Hypothalamus (tissue), 51 donors: ENCODE measurements at regions not wholly inside any gene's neighbourhood (a gene's known extent, or its start where the extent isn't known, plus 50 kb on each side); places are given as distances from the start of the nearest gene placed in this dataset.
A peak's percentile ranks its signal among the peaks of the same experiment; 100 is the strongest.
"Not testable (repeated sequence)": the region's sequence is repeated elsewhere in the genome, so short reads cannot be mapped to it uniquely, and the experiment has no call there.

Experiments
- DNase-seq, 51 donors: peaks; one replicate each; lab custom pipeline; 2025; lab: John Stamatoyannopoulos, UW

DNA sequence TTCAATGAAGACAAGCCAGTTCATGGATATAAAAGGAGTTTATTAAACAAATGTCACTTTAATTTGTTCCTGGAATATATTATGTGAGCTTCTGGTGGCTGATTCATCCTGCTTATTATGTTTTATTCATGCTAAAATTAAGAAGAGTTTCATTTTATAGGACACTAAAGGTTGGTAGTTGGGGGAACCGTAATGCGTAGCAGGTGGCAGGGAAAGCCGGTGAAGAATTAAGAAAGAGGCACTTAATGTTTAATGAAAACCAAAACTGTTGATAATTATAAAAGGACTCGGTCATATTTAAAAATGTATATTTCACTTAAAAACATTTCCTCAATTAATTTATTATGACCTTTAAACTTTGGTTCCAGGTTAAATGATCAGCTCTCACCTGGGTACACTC, 94.3 kb downstream of the XKR3 start:
- not testable (repeated sequence) for DNase-seq

DNA sequence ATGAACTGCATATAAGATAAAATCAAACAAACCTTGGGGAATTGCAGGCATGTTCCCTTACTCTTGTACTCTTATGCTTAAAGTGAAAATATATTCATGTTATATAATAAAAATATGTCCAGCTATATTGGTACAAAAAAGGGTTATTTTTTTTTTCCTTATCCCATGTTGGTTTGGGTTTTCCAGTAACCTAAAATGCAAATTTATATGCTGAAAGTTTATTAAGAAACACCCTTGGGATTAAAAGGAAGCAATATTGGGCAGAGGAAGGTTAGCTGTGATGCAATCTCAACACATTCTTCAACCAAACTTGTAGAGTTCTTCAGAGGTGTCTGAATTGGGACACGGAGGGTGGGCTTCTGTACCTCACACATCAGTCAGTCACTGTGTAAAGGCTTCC, 97.7 kb downstream of the XKR3 start:
- DNase-seq: not testable (repeated sequence)

DNA sequence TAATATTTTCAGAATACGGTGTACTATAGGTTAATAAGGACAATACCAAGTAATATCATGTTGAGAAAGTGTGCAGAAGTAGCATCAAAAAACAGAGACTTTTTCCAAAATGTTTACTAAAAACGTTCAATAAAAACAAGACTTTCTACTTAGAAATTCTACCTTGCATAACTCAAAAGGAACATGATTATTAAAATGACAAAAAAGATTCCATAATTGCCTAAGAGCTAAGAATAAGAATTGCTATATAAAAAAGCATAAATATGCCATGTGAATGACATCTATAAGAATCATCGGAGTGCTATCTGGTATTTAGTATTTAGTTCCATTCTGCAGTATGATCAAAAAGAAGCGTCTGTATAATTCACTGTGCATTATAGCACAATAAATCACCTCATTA, 102.0 kb downstream of the XKR3 start:
- DNase-seq: not testable (repeated sequence)

DNA sequence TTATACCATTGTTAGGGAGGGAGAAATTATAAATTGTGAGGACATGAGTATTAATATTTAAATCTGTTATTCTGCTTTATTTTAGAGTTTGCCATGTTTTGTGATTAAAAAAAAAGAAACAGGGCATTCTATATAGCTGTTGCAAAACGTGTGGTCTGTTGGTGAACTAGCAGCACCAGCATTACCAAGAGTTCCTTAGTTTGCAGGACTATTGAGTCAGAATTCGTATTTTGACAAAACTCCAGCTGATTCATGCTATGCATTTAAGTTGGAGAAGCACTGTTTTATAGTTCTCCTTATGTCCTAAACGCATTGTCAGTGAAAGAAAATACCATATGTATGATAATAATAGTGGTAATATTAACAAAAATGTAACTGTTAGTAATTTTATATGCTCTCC, 102.6 kb downstream of the XKR3 start:
- DNase-seq: not testable (repeated sequence)

DNA sequence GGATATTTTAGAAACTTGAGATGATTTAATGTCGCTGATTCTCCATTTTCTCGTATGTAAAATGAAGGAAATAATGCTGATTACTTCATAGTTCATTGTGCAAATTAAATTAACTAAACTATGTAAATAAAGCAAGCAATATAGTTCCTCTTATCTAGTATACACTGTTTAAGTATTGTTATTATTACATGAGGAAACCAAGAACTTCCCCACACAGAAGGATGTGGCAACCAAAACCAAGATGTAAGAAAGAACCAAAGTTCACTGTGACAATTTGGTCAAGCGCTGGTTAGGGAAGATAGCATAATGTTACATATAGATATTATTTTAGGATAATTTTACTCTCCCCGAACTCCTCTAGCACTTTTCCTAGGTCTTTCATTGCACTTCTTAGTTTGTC, 103.2 kb downstream of the XKR3 start:
- no peak for DNase-seq

DNA sequence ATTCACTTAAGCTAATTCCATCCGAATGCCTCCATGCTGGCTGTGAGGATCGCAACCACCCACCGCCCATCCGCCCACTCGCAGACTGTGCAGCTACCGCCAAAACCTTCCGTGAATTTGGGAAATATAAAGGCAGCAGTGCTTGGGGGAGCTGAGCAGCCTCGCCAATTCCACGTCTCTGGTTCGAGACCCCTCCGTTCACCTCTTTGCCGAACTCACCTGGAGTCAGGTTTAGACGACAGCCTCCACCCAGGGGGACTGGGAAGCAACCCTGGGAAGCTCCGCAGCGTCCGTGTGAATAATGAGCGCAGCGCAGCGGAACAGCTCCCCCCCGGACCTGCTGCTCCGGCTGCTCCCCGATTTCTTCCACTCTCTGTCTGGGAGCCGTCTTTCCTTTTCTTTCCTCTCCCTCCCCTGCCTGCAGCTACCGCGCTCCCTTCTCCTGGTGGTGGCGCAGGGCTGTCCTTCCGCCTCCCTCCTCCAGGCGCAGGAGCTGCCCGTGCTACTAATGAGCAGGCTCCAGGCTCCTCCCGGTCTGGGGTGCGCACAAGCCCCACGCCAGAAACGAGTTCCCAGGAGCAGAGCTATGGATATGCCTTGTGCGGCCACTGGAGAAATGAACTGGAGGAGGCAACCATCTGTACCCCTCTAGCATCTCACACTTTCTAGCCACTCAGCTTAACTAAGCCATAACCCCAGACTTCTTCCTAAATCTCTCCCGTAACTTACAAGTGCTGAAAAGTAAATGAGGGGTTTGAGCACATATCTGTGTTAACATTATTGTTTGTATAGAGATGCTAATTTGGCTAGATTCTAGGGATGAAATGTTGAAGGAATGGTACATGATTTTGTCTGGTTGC, 107.3 kb downstream of the XKR3 start:
- peak in 1 of 51 donors; percentile 0 for DNase-seq

DNA sequence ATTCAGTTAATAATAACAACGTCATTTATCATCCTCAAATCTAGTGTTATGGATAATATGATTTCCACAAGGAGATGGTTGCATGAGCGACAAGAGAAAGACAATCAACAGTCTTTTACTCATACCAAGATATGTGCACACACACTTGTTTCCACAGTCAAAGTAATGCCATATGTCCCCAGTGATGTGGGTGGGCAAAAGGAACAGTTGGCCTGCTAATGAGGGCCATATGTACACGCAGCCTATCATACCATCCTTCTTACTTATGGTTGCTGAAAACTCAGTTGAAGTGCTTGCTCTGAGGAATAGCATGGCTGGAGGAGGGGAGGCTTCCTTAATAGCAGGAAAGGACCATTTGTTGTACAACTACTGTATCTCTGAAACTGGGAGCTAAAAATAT, 110.6 kb downstream of the XKR3 start:
- not testable (repeated sequence) for DNase-seq

DNA sequence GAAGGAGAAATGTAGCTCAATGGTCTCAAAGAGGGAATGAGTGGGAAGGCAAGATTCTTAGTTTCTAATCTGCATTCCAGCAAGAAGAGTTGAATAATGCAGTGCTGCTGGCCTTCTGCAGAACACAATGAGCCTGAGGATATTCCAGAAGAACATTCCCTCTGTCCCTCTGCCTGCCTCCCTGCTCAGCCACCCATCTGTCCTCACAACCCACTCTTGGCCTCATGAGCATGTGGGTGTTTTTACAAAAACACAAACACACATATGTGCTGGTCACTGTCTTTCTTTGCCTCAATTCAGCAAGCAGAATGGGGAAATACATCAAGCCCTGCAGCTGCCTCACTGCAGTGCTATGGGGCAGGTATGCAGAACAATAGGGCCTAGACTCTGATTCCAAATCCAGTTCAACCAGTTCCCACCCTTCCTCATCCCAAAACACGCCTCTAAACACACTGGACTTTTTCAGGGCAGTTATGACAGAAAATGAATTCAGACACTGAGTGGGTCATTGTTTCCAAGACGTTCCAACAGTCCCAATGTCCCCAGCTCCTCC, 109.8 kb upstream of the CCT8L2 start:
- peak in 1 of 51 donors; percentile 2 for DNase-seq

DNA sequence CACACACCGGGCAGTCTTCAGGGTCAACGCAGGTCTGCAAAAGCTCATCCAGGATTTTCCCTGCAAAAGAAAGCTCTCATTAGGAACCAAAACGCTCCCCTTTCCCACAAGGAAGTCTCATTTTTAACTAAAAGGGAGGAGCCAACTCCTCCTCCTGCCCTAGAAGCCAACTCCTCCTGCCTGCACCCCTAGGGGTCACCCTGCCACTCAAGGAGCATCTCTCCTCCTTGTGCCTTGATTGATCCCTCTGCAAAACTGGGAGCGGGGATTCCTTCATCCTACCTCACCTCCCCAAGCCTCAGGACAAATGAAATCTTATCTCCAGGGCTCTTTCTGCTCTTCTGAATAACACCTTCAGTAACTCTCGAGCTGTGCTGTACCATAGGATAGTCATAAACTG, 107.8 kb upstream of the CCT8L2 start:
- not testable (repeated sequence) for DNase-seq

DNA sequence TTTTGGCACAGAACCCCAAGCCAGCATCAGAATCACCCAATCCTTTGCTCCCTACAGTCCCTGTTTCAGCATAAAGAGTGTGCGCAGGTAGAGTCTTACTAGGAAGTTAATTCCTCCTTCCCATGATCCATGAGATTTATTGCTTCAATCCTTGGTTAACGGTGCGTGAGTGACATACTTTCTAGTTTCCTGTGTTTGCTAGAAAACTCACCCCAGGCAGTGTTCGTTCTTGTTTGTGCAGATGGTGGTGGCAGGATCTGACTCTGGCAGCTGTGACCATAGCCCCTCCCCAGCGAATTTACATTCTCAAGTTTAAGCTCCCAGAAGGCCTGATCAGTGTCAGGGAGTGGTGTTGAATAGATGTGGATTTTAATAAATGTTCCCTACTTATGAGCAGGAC, 106.7 kb upstream of the CCT8L2 start:
- no peak for DNase-seq

DNA sequence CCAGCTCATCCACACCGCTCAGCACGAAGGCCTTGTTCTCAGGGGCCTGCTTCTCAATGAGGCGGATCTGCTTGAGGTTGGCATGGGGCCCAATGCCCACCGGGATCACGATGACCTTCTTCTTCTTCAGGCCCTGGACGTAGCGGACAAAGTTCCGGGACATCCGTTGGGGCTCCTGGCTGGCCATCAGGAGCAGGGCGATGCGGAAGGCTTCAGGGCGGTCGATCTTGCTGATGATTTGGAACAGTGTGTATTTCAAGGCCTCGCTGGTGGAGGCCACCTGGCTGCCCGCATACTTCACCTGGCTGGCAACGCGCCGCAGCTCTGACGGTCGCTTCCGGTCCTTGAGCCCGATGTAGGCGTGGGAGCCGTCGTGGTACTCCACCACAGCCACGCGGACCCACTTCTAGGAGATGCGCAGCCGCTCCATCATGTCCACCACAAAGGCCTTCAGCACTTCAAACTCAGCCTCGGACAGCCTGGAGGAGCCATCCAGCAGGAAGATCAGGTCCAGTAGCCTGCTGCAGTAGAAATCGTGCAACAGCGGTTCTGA, 105.0 kb upstream of the CCT8L2 start:
- not testable (repeated sequence) for DNase-seq

DNA sequence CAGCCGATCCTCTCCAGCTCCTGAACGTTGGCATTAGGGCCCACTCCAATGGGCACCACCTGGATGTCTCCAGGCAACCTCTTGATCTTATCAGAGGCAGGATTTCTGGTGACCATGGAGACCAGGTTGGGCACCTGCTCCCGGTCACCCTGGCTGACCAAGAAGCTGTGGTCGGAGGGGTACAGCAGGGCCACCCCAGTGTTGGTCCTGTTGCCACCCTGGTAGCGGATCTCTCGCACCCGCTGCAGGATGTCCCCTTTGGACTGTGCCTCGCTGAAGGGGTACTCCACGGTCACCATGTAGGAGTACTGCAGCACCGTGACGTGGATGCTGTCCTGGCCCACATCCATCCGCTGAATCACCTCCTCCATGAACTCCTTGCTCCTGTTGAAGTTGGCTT, 104.3 kb upstream of the CCT8L2 start:
- not testable (repeated sequence) for DNase-seq

DNA sequence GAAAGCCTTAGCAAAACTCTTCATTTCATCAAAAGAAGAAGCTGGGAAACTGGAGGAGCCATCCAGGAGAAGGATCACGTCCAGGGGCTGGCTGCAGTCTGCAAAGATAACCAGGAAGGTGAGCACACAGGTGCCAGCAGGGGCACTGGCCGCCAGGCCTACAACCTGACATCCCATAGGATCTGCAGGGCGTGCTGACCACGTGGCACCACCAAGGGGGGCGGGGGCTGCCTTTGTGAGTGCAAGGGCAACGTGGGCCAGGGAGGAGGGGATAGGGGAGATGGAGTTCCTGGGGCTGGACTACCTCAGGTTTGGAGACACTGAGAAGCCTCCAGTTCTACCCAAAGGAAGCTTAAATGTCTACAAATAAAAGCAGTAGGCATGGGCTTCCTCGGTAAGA, 102.7 kb upstream of the CCT8L2 start:
- DNase-seq: no peak

DNA sequence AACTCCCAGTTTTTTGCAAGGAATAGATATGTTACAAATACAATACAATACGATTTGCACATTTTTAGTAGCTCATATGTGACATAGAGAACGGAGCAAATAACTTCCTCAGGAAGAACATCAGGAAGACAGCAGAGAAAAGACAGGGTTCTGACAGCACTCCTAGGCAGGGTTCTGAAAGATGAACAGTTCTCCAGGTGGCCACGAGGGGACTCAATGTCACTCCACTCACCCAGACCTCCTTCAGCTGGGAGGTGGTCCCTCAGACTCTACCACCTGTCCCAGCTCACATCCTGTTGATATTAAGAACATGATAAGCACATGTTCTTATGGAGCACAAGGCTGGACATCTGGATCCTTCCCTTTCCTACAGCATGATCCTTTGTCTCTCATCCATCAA, 101.1 kb upstream of the CCT8L2 start:
- not testable (repeated sequence) for DNase-seq

DNA sequence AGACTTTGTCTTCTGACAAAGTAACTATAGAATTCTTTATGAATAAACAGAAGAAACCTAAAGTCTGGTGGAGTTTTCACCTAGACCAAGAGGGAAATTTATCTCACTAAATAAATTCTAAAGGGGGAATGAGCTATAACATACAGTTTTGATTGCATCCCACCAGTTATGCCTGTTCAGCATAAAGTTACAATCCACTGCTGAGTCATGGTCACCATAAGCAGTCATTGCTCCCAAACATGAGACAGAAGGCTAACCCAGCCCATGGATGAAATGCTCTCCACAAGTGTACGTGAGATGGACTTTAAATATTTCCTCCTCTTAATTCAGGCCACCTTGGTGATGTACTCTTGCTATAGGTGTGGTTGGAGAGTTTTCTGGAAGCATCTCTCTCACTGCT, 96.7 kb upstream of the CCT8L2 start:
- not testable (repeated sequence) for DNase-seq

DNA sequence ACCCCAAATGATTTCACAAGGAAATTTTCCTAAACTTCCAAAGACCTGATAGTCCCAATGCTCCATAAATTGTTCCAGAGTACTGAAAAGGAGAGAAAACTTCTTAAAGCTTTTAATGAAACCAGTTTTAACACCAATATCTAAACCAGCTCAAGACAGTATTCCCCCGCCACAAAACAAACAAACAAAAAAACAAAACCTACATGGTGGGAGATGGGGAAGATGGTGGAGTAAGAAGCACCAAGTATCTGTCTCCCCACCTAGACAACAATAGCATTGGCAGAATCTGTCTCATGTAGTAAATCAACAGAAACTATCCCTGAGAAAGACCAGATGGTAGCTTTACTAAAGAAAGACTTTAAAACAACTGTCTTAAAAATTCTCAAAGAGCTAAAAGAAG, 88.7 kb upstream of the CCT8L2 start:
- not testable (repeated sequence) for DNase-seq

DNA sequence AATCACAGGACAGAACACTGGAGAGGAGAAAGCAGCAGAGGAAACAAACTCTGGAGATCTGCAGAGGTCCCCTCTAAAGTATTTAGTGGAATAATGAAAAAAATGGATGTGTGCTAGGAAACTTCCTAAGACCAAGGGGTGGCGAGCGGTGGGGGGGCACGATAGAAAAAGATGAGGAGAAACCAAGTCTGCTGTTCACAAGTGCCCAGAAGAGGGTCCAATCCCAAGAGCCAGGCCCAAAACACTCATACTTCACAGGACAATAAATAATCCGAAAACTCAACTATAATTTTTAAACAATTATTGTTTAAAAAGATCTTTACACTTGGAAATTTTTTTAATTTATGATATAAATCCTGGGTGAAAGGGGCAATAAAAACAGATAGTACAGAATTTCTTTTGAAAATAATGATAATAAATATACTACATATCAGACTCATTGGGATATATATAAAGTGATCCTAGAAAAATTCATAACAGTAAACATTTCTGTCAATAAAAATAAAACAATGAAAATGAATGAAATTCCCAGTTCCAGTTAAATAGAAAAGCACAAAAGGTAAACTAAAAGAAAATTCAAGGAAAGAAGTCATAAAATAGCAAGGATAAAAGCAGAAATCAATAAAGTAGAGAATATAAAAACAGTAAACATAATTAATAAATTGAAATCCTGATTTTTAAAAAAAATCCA, 87.7 kb upstream of the CCT8L2 start:
- not testable (repeated sequence) for DNase-seq

DNA sequence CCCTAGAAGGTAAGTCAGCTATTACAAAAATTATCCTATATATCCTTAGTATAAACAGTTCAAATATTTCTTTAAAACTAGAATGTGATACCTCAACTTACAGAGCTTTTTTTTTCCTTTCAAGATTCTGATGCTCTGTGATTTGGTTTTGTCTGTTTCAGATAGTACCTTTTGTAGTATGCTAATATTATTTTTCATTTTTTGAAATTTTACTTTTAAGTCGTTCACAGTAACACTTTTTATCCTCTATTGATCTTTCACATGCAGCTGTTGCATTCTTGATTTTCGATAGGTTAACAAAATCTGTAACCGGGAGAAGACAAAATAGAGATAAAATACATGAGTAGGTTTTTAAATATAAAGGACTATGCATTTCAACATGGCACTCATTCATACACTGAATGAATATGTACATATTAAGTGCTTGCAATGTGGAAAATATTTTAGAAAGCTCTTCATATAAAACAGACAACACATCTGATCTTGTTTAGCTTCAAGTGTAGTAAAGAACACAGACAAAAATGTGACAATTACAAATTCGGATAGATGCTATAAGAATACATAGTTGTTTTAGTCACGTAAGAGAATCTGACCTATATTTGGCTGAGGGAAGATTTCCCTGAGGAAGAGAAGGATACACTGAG, 86.7 kb upstream of the CCT8L2 start:
- DNase-seq: not testable (repeated sequence)

DNA sequence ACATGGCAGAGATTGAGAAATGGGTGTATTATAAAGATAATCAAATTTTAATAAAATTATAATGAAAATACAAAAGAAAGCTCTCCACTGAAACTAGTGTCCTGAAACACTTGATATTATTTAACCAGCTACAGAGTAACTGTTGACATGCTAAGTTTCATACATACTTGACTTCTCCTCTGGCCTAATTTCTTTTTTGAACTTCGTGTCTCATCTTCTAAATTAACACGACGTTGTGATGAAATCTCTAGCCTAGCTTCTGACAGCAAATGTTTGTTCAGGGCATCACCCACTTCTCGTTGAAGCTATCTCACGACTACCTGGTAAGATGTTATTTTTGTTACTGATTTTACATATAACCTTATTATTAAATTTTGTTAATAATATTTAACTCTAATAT, 80.8 kb upstream of the CCT8L2 start:
- DNase-seq: not testable (repeated sequence)

DNA sequence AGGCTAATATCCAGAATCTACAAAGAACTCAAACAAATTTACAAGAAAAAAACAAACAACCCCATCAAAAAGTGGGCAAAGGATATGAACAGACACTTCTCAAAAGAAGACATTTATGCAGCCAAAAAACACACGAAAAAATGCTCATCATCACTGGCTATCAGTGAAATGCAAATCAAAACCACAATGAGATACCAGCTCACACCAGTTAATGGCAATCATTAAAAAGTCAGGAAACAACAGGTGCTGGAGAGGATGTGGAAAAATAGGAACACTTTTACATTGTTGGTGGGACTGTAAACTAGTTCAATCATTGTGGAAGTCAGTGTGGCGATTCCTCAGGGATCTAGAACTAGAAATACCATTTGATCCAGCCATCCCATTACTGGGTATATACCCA, 73.0 kb upstream of the CCT8L2 start:
- DNase-seq: not testable (repeated sequence)

DNA sequence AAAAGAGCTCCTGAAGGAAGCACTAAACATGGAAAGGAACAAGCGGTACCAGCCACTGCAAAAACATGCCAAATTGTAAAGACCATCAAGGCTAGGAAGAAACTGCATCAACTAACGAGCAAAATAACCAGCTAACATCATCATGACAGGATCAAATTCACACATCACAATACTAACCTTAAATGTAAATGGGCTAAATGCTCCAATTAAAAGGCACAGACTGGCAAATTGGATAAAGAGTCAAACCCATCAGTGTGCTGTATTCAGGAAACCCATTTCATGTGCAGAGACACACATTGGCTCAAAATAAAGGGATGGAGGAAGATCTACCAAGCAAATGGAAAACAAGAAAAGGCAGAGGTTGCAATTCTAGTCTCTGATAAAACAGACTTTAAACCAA, 69.7 kb upstream of the CCT8L2 start:
- DNase-seq: not testable (repeated sequence)
